Choroid plexus epithelial cell (primary cell): ENCODE measurements at regions not wholly inside any gene's neighbourhood (a gene's known extent, or its start where the extent isn't known, plus 50 kb on each side); places are given as distances from the start of the nearest gene placed in this dataset.

Source experiments
- DNase-seq: peaks from one replicate; pipeline ENCODE4 v3.0.0-alpha.2; 2010; ENCODE audit warnings: low read depth
- H3K4me3 ChIP-seq: 2 replicates; pipeline ENCODE4 v1.5.1; 2011; ENCODE audit warnings: low read depth, mild to moderate bottlenecking, control low read depth, low read length, moderate library complexity
- TF ChIP-seq, protein P1 (sequence below): conservative IDR thresholded peaks from 2 replicates; pipeline ENCODE4 v1.5.1; 2011; ENCODE audit warnings: low read depth, mild to moderate bottlenecking, control low read depth, inconsistent platforms, low read length, moderate library complexity

DNA sequence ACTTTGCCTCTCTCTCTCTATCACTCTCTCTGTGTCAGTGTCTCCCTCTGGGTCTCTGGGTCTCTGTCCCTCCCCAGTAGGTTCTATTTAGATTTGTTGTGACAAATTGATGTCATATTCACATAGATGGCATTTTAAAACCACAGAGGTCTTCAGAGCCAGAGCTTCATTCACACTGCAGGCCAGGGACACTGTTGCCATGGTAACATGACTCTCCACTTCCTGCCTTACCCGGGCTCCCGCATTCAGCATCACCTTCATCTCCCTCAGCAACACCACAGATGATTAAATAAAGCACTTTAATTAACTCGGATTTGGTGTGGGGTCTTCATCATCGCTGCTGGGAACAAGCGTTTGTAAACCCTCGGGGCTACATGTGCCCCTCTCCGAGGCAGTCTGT lies 132.6 kb downstream of the ETS2 start:
- DNase-seq = peak; percentile 55
- no peak overlapping the region for H3K4me3 ChIP-seq
- TF ChIP-seq, protein P1, sequence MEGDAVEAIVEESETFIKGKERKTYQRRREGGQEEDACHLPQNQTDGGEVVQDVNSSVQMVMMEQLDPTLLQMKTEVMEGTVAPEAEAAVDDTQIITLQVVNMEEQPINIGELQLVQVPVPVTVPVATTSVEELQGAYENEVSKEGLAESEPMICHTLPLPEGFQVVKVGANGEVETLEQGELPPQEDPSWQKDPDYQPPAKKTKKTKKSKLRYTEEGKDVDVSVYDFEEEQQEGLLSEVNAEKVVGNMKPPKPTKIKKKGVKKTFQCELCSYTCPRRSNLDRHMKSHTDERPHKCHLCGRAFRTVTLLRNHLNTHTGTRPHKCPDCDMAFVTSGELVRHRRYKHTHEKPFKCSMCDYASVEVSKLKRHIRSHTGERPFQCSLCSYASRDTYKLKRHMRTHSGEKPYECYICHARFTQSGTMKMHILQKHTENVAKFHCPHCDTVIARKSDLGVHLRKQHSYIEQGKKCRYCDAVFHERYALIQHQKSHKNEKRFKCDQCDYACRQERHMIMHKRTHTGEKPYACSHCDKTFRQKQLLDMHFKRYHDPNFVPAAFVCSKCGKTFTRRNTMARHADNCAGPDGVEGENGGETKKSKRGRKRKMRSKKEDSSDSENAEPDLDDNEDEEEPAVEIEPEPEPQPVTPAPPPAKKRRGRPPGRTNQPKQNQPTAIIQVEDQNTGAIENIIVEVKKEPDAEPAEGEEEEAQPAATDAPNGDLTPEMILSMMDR = no peak

DNA sequence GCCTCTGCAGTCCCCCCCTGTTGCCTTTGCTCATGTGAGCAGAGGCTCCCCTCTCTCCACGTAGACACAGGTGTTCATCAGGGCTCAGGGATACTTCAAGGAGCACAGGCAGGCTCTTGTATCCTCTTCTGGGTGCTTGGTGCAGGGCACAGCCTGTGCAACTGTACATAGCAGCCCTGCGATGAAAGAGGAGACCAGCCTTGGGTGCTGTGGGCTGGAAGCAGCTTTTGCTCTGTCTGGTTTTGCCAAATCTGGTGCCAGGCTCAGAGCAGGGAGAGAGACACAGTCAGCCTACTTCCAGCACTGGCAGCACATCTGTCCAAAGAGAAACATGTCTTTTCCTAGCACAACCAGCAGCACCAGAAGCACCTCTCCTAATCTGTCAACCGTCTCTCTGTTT lies 132.1 kb downstream of the ETS2 start:
- no peak overlapping the region for H3K4me3 ChIP-seq
- no peak for DNase-seq
- TF ChIP-seq, protein P1 = no peak

DNA sequence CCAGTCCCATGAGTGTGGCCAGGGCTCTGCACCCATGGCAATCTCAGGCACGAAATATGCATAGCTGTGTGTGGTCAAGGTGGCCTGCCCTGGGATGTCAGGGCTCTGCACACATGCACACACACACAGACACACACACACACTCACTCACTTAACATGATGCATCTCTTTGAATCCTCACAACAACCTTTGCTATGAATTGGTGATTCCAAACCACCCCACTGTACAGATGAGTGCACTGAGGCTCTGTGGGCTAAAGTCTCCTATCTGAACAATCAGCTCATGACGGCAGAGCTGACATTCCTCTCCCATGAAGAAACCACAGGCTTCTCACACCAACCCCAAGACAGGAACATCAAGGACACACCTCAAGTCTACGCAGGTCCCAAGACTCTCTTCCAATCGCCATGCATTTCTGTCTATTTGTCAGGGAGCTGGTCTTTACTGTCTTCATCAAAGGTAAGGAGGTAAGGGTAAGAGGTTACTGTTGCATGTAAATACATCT lies 131.6 kb downstream of the ETS2 start:
- peak; percentile 46 for DNase-seq
- TF ChIP-seq, protein P1 = no peak
- no peak overlapping the region for H3K4me3 ChIP-seq

DNA sequence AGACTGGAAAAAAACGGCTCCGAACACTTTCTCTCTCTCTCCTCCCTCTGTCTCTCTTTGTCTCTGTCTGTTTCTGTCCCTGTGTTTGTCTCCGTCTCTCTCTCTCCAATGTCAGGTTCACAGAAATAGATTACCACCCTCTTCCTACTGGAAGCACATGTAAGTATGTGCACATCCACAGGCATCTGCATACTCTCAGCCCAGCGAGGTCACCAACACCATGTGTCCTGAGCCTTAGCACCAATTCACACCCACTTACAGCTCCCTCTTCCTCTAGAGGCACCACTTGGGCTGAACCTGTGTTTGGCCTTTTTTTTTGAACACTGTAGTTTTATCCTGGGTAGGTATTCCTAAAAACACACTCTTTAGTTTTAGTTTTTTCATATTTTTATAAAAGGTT lies 130.5 kb downstream of the ETS2 start:
- no peak for DNase-seq
- TF ChIP-seq, protein P1 = no peak
- no peak overlapping the region for H3K4me3 ChIP-seq

DNA sequence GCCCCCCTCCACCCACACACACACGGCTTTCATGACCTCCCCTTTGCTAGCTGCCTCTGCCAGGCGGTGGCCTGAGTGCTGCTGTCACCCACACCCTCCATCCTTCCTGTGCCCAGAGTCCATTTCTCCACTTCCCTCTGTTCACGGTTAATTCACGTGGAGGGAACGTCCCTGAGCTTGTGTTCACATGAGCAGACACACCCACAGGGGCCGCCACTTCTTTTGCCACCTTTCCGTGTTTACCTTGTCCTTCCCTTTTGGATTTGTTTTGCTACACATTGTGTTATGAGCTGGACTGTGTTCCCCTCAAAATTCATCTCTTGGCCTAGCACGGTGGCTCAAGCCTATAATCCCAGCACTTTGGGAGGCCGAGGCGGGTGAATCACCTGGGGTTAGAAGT lies 128.0 kb downstream of the ETS2 start:
- H3K4me3 ChIP-seq = no peak overlapping the region
- TF ChIP-seq, protein P1 = no peak
- DNase-seq = no peak

DNA sequence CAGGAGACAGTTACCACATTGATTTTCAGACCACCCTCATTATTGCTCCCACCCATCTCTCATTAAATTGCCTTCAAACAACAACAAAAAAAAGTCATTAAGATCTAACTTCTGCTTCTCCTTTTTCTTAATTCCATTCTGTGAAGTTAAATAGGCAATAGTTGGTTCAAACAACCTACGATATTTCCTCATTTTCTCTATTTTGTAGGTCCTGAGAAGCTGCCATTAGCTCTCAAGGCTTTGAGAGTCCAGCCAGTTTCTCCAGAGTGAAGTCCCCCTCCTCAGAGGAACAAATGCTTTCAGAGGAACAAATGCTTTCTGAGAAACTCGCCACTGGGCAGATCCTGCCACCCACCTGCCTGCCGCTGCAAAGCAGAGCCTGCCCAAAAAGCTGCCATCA lies 125.6 kb downstream of the ETS2 start:
- TF ChIP-seq, protein P1 = no peak
- no peak overlapping the region for H3K4me3 ChIP-seq
- no peak for DNase-seq

DNA sequence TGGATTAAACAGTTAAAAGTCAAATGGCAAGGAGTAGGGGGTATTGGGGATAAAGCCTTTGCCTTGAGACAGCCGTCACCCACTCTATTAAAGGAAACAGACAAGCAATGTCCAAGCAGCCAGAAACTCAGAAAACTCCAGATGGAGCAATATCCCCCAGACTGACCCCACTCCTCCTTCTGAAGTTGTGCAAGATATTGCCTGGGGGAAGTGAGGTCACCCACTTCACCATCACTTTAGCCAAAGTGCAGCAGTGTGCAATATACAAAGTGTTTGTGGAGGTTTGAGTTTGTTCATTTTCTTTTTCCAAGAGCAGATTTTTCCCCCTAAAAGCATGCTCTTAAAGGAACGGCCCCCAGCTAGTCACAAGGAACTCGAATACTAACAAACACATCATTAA lies 125.1 kb downstream of the ETS2 start:
- peak; percentile 79 for DNase-seq

More for the DNA sequence above, 125.1 kb downstream of the ETS2 start:
- H3K4me3 ChIP-seq = no peak overlapping the region
- TF ChIP-seq, protein P1 = peak; percentile 1
